ENCODE measurements at regions not wholly inside any gene's neighbourhood (a gene's known extent, or its start where the extent isn't known, plus 50 kb on each side); places are given as distances from the start of the nearest gene placed in this dataset.

GRCh38 chr4:19494961-19495360 lies 756.7 kb upstream of the SLIT2 start (continued):
- TF ChIP-seq, protein P1, sequence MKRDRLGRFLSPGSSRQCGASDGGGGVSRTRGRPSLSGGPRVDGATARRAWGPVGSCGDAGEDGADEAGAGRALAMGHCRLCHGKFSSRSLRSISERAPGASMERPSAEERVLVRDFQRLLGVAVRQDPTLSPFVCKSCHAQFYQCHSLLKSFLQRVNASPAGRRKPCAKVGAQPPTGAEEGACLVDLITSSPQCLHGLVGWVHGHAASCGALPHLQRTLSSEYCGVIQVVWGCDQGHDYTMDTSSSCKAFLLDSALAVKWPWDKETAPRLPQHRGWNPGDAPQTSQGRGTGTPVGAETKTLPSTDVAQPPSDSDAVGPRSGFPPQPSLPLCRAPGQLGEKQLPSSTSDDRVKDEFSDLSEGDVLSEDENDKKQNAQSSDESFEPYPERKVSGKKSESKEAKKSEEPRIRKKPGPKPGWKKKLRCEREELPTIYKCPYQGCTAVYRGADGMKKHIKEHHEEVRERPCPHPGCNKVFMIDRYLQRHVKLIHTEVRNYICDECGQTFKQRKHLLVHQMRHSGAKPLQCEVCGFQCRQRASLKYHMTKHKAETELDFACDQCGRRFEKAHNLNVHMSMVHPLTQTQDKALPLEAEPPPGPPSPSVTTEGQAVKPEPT (CRISPR knock-in tag; IDR thresholded peaks at IDR 0.05; ENCODE audit: low read depth): no peak
- TF ChIP-seq, protein P2, sequence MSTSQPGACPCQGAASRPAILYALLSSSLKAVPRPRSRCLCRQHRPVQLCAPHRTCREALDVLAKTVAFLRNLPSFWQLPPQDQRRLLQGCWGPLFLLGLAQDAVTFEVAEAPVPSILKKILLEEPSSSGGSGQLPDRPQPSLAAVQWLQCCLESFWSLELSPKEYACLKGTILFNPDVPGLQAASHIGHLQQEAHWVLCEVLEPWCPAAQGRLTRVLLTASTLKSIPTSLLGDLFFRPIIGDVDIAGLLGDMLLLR (CRISPR knock-in tag; IDR thresholded peaks at IDR 0.05): no peak

DNA sequence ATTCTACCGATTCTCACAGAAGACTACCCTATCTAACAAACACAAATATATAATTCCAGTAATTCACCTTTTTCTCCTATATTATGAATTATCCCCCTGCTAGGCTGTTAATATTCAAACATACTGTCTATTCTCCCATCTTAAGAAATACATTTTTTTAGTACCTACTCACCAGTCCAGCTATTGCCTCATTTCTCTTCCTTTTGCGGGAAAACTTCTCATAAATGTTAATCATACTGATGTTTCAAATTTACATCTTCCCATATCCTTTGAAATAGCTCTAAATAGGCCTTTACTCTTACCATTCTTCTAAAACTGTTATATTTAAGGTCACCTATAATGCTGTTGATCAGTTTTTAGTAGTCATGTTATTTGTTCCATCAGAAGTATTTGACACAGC lies 759.1 kb upstream of the SLIT2 start:
- Histone ChIP-seq H3K9ac (ENCODE audit: insufficient read depth, low read depth, low read length) (no peak overlapping the region), H3K4me3 (replicated peaks in 1 of 3; ENCODE audit: insufficient read depth in 1 of 3, low read depth in 2 of 3, low read length in 3 of 3) (no peak overlapping the region), H4K20me1 (ENCODE audit: insufficient read depth, low read length) (no peaks in the 10 kb centered on the region), H3K79me2 (ENCODE audit: insufficient read depth, low read length) (no peaks in the 10 kb centered on the region), H3K27me3 (ENCODE audit: control insufficient read depth in 1 of 2, insufficient read depth in 2 of 2, low read length in 2 of 2) (no peaks in the 10 kb centered on the region), H3K27ac (ENCODE audit: extremely low read length, insufficient read depth, low read length) (no peak overlapping the region), H2AFZ (ENCODE audit: low read length) (no peak overlapping the region), H3K4me2 (ENCODE audit: low read depth, low read length) (no peak overlapping the region), H3K4me1 (ENCODE audit: insufficient read depth, low read length) (no peaks in the 10 kb centered on the region), H3K9me3 (ENCODE audit: low read length) (peaks cover 83% of the 10 kb centered on the region), H3K36me3 (replicated peaks in 1 of 2; ENCODE audit: control insufficient read depth in 1 of 2, insufficient read depth in 2 of 2, low read length in 2 of 2) (no peaks in the 10 kb centered on the region)
- no peak for DNase-seq (ENCODE audit: low spot score)
- in situ Hi-C loops (cut with HindIII; ENCODE audit: extremely low pct_ligation_motif_present, low pct_unique_long_range_greater_than_20kb) (no loop called here), intact Hi-C loops (cut with micrococcal nuclease; ENCODE audit: unreplicated experiment) (no loop called here)
- no peak for FAIRE-seq
- POLR2A ChIA-PET: no interaction called here
- TF ChIP-seq NCOA5 (CRISPR knock-in tag; IDR thresholded peaks at IDR 0.05) (no peak), TFAP4 (IDR thresholded peaks at IDR 0.05; ENCODE audit: borderline replicate concordance, low read depth) (no peak), ZKSCAN8 (CRISPR knock-in tag; IDR thresholded peaks at IDR 0.05; ENCODE audit: borderline replicate concordance) (no peak), THAP9 (CRISPR knock-in tag; IDR thresholded peaks at IDR 0.05; ENCODE audit: borderline replicate concordance) (no peak), SKI (IDR thresholded peaks at IDR 0.05; ENCODE audit: partially characterized antibody) (no peak), ONECUT2 (CRISPR knock-in tag; IDR thresholded peaks at IDR 0.05) (no peak), SNAPC2 (CRISPR knock-in tag; IDR thresholded peaks at IDR 0.05) (no peak), SP2 (CRISPR knock-in tag; IDR thresholded peaks at IDR 0.05) (no peak), DPF2 (CRISPR knock-in tag; IDR thresholded peaks at IDR 0.05; ENCODE audit: borderline replicate concordance, low read depth) (no peak), IRF1 (CRISPR knock-in tag; IDR thresholded peaks at IDR 0.05; ENCODE audit: low read depth) (no peak)
- BruUV-seq (replicated peaks): no TSS peak
- CTCF ChIA-PET (ENCODE audit: low intra/inter-chr PET ratio, low total read pairs): no interaction called here
- 17% methylated on average over 2 of the region's 2 CpGs for WGBS (ENCODE audit: low lambda C conversion rate)
- ATAC-seq: no peak

Data from HepG2 (cell line).